ENCODE measurements at regions not wholly inside any gene's neighbourhood (a gene's known extent, or its start where the extent isn't known, plus 50 kb on each side); places are given as distances from the start of the nearest gene placed in this dataset.
"Not testable (repeated sequence)": the region's sequence is repeated elsewhere in the genome, so short reads cannot be mapped to it uniquely, and the experiment has no call there.

GRCh38 chr11:42779555-42779954 is 532.2 kb upstream of the API5 start:
- no peak for TF ChIP-seq TAF1 (IDR thresholded peaks at IDR 0.05; ENCODE audit: low read depth)
- TF ChIP-seq REST (IDR thresholded peaks at IDR 0.05; ENCODE audit: borderline replicate concordance), result no peak
- no peak for TF ChIP-seq EP300 (conservative IDR thresholded peaks at IDR 0.05; ENCODE audit: poor library complexity, severe bottlenecking)
- TF ChIP-seq CTCF (IDR thresholded peaks at IDR 0.05; ENCODE audit: poor library complexity, severe bottlenecking), result no peak
- no peak for TF ChIP-seq SMC3 (conservative IDR thresholded peaks at IDR 0.05; ENCODE audit: poor library complexity)
- TF ChIP-seq RAD21 (conservative IDR thresholded peaks at IDR 0.05), result no peak
- no peak for TF ChIP-seq MXI1 (conservative IDR thresholded peaks at IDR 0.05; ENCODE audit: poor library complexity, severe bottlenecking)
- no peak for TF ChIP-seq POLR2AphosphoS5 (IDR thresholded peaks at IDR 0.05)
- TF ChIP-seq EZH2 (IDR thresholded peaks at IDR 0.05; ENCODE audit: borderline replicate concordance, insufficient read depth, low read length, poor library complexity, severe bottlenecking), result no peak

DNA sequence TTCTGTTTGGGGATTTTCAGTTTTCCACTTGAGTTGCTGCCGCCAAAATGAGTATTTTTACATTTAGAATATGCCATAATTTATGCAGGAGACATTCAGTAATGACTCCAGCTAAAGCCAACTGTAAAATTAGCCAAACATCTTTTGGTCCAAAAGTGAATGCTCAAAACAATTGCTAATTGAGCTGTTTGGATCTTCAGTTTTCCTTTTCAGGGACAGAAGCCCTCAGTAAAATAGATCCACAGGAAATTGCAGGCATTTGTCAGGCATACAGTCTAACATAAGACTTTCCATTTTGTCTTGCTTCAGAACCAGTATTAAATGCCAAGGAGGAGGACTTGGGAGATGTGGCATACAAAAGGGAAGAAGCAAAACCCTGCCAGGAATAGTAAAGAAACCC is 524.8 kb upstream of the API5 start:
- TF ChIP-seq RAD21 (conservative IDR thresholded peaks at IDR 0.05), result no peak
- no peak for TF ChIP-seq MXI1 (conservative IDR thresholded peaks at IDR 0.05; ENCODE audit: poor library complexity, severe bottlenecking)
- no peak for TF ChIP-seq EP300 (conservative IDR thresholded peaks at IDR 0.05; ENCODE audit: poor library complexity, severe bottlenecking)
- TF ChIP-seq CTCF (IDR thresholded peaks at IDR 0.05; ENCODE audit: poor library complexity, severe bottlenecking), result no peak
- TF ChIP-seq POLR2AphosphoS5 (IDR thresholded peaks at IDR 0.05), result no peak
- no peak for TF ChIP-seq TAF1 (IDR thresholded peaks at IDR 0.05; ENCODE audit: low read depth)
- no peak for TF ChIP-seq REST (IDR thresholded peaks at IDR 0.05; ENCODE audit: borderline replicate concordance)
- no peak for TF ChIP-seq SMC3 (conservative IDR thresholded peaks at IDR 0.05; ENCODE audit: poor library complexity)
- TF ChIP-seq EZH2 (IDR thresholded peaks at IDR 0.05; ENCODE audit: borderline replicate concordance, insufficient read depth, low read length, poor library complexity, severe bottlenecking), result no peak
- Histone ChIP-seq H3K9ac (ENCODE audit: low read length) (no peak overlapping the region), H3K9me3 (ENCODE audit: low read length) (peaks cover 10% of the 10 kb centered on the region), H3K27ac (ENCODE audit: low read length) (no peak overlapping the region), H3K4me3 (ENCODE audit: low read length) (no peak overlapping the region), H3K9me2 (ENCODE audit: insufficient read depth, low read length) (no peaks in the 10 kb centered on the region), H3K27me3 (ENCODE audit: insufficient read depth, low read depth, low read length) (no peaks in the 10 kb centered on the region), H3K4me2 (ENCODE audit: low read length) (no peak overlapping the region), H3K79me2 (replicated peaks; ENCODE audit: insufficient read depth, low read length) (no peaks in the 10 kb centered on the region), H3F3A (ENCODE audit: insufficient read depth, low read length, poor library complexity, severe bottlenecking) (no peaks in the 10 kb centered on the region), H4K20me1 (ENCODE audit: insufficient read depth) (no peaks in the 10 kb centered on the region), H3K36me3 (ENCODE audit: insufficient read depth, low read length) (no peaks in the 10 kb centered on the region), H2AFZ (ENCODE audit: low read depth, low read length) (no peak overlapping the region)

More at GRCh38 chr11:42779555-42779954, 532.2 kb upstream of the API5 start:
- no peaks in the 10 kb centered on the region for H4K20me1 ChIP-seq (ENCODE audit: insufficient read depth)
- no peak overlapping the region for H2AFZ ChIP-seq (ENCODE audit: low read depth, low read length)
- H3K27ac ChIP-seq (ENCODE audit: low read length), result no peak overlapping the region
- no peak overlapping the region for H3K4me3 ChIP-seq (ENCODE audit: low read length)
- H3K4me2 ChIP-seq (ENCODE audit: low read length), result no peak overlapping the region
- H3K9ac ChIP-seq (ENCODE audit: low read length), result no peak overlapping the region
- no peaks in the 10 kb centered on the region for H3F3A ChIP-seq (ENCODE audit: insufficient read depth, low read length, poor library complexity, severe bottlenecking)
- H3K9me2 ChIP-seq (ENCODE audit: insufficient read depth, low read length), result no peaks in the 10 kb centered on the region
- no peaks in the 10 kb centered on the region for H3K27me3 ChIP-seq (ENCODE audit: insufficient read depth, low read depth, low read length)
- H3K36me3 ChIP-seq (ENCODE audit: insufficient read depth, low read length), result no peaks in the 10 kb centered on the region
- no peaks in the 10 kb centered on the region for H3K79me2 ChIP-seq (replicated peaks; ENCODE audit: insufficient read depth, low read length)
- H3K9me3 ChIP-seq (ENCODE audit: low read length), result no peaks in the 10 kb centered on the region

DNA sequence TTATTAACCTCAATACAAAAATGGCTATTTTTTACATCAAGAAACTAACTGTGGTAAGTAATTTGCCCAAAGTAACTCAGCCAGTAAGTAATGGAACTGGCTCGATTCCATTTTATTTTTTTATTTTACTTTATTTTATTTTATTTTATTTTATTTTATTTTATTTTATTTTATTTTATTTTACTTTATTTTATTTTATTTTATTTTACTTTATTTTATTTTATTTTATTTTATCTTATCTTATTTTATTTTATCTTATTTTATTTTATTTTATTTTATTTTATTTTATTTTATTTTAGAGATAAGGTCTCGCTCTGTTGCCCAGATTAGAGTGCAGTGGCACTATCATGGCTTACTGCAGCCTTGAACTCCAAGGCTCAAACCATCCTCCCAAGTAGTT is 516.3 kb upstream of the API5 start:
- not testable (repeated sequence) for H2AFZ ChIP-seq (ENCODE audit: low read depth, low read length); H3F3A ChIP-seq (ENCODE audit: insufficient read depth, low read length, poor library complexity, severe bottlenecking); H3K27me3 ChIP-seq (ENCODE audit: insufficient read depth, low read depth, low read length); H3K4me3 ChIP-seq (ENCODE audit: low read length); H3K9ac ChIP-seq (ENCODE audit: low read length); H3K9me3 ChIP-seq (ENCODE audit: low read length); H3K9me2 ChIP-seq (ENCODE audit: insufficient read depth, low read length); H3K36me3 ChIP-seq (ENCODE audit: insufficient read depth, low read length); H4K20me1 ChIP-seq (ENCODE audit: insufficient read depth); H3K4me2 ChIP-seq (ENCODE audit: low read length); H3K27ac ChIP-seq (ENCODE audit: low read length); H3K79me2 ChIP-seq (replicated peaks; ENCODE audit: insufficient read depth, low read length)
